DOHH2 (cell line): ENCODE measurements at regions not wholly inside any gene's neighbourhood (a gene's known extent, or its start where the extent isn't known, plus 50 kb on each side); places are given as distances from the start of the nearest gene placed in this dataset.

Experiments used
- CTCF ChIP-seq: fragments of 200-600 bp; sonication (generic); IDR thresholded peaks from one replicate; pipeline ENCODE4 v1.5.1; 2014; ENCODE audit warnings: antibody characterized with exemption, mild to moderate bottlenecking, low read depth, low read length; ENCODE audit not compliant: poor library complexity, severe bottlenecking
- EZH2phosphoT487 ChIP-seq: fragments of 200-600 bp; sonication (generic); IDR thresholded peaks from 2 replicates; pipeline ENCODE4 v1.6.1; 2017; ENCODE audit warnings: borderline replicate concordance, mild to moderate bottlenecking, antibody characterized with exemption, low read length, moderate library complexity, mixed read lengths

GRCh38 chr3:5341610-5342009, 154.1 kb downstream of the EDEM1 start:
- TF ChIP-seq CTCF (no peak), EZH2phosphoT487 (no peak)
